ENCODE measurements at regions not wholly inside any gene's neighbourhood (a gene's known extent, or its start where the extent isn't known, plus 50 kb on each side); places are given as distances from the start of the nearest gene placed in this dataset.

- Histone ChIP-seq H3K4me3 (ENCODE audit: insufficient read depth, low read depth, low read length) (no peak overlapping the region), H3K23ac (ENCODE audit: low read depth, low read length) (no peak overlapping the region), H3K27ac (ENCODE audit: insufficient read depth, low read length) (no peak overlapping the region), H3K79me1 (ENCODE audit: low read depth in 1 of 2, low read length in 2 of 2) (no peaks in the 10 kb centered on the region), H3K56ac (ENCODE audit: extremely low read depth, insufficient read depth, low read length) (no peak overlapping the region), H2BK120ac (ENCODE audit: low read depth, low read length) (no peak overlapping the region), H2AK5ac (ENCODE audit: low read depth, low read length) (no peak overlapping the region), H2BK15ac (ENCODE audit: low read depth, low read length) (no peak overlapping the region), H2BK20ac (ENCODE audit: low read depth, low read length) (no peak overlapping the region), H3K4ac (ENCODE audit: low read depth, low read length) (no peak overlapping the region), H3K9me1 (ENCODE audit: insufficient read depth, low read length) (no peaks in the 10 kb centered on the region), H4K8ac (ENCODE audit: low read depth in 2 of 2, low read length in 2 of 2) (no peak overlapping the region), H4K20me1 (ENCODE audit: insufficient read depth, low read length) (no peaks in the 10 kb centered on the region), H2BK5ac (ENCODE audit: low read depth, low read length, poor library complexity, severe bottlenecking) (no peak overlapping the region), H3K9ac (ENCODE audit: low read depth, low read length) (no peak overlapping the region), H4K91ac (ENCODE audit: insufficient read depth, low read depth, low read length) (no peak overlapping the region), H2AK9ac (replicated peaks; ENCODE audit: low read depth, low read length, poor library complexity) (no peak overlapping the region), H3K4me1 (ENCODE audit: control insufficient read depth, insufficient read depth, low read length) (no peaks in the 10 kb centered on the region), H3K36me3 (ENCODE audit: control insufficient read depth, insufficient read depth, low read length) (no peaks in the 10 kb centered on the region), H3K14ac (replicated peaks; ENCODE audit: low read depth, low read length) (no peak overlapping the region), H2AFZ (replicated peaks; ENCODE audit: low read length, poor library complexity) (no peak overlapping the region), H3K4me2 (ENCODE audit: low read depth, low read length) (no peak overlapping the region), H3K18ac (ENCODE audit: low read depth, low read length) (no peak overlapping the region), H3K27me3 (ENCODE audit: control insufficient read depth, insufficient read depth, low read length) (peaks cover 3% of the 10 kb centered on the region), H3K9me3 (ENCODE audit: control insufficient read depth, insufficient read depth, low read length) (no peaks in the 10 kb centered on the region), H4K5ac (ENCODE audit: low read depth, low read length) (no peak overlapping the region)
- DNase-seq (no peak), ATAC-seq (ENCODE audit: low read depth) (no peak)
- intact Hi-C loops (cut with micrococcal nuclease) = loop anchor here (10.0 kb wide), 1 partner anchor 976 kb away; no protein-coding TSS in a partner anchor
- in situ Hi-C loops (cut with MboI; ENCODE audit: low sequenced_read_pairs) = no loop called here
- TF ChIP-seq RCOR1 (IDR thresholded peaks at IDR 0.05; ENCODE audit: insufficient replicate concordance, low read length) (no peak), RAD21 (IDR thresholded peaks at IDR 0.05; ENCODE audit: low read length) (no peak), SMC3 (IDR thresholded peaks at IDR 0.05; ENCODE audit: low read depth, low read length) (no peak), MAFK (IDR thresholded peaks at IDR 0.05; ENCODE audit: low read depth, low read length) (no peak), MXI1 (IDR thresholded peaks at IDR 0.05; ENCODE audit: borderline replicate concordance, low read depth, low read length) (no peak), CHD1 (IDR thresholded peaks at IDR 0.05; ENCODE audit: low read depth, low read length) (no peak), FOS (IDR thresholded peaks at IDR 0.05; ENCODE audit: low read depth, low read length) (no peak), CEBPB (IDR thresholded peaks at IDR 0.05; ENCODE audit: low read depth, low read length) (no peak), USF2 (IDR thresholded peaks at IDR 0.05; ENCODE audit: low read depth, low read length) (no peak), NFE2L2 (IDR thresholded peaks at IDR 0.05; ENCODE audit: low read depth, low read length) (no peak), ELK1 (IDR thresholded peaks at IDR 0.05; ENCODE audit: borderline replicate concordance, low read depth, low read length) (no peak)
- ChIA-PET CTCF (no interaction called here), POLR2A (ENCODE audit: unreplicated experiment) (no interaction called here)
- dilution Hi-C loops (cut with HindIII; ENCODE audit: low sequenced_read_pairs, unreplicated experiment) = no loop called here
- no TSS peak for BruUV-seq (replicated peaks)
- WGBS, 2 experiments (ENCODE audit: extremely low coverage in 2 of 2, insufficient read length in 1 of 2) = no CpG with 5 or more reads among the region's 4 CpGs
These were observed 195.1 kb downstream of the IPO8 start for GRCh38 chr12:30500532-30500931.
